ENCODE measurements at regions not wholly inside any gene's neighbourhood (a gene's known extent, or its start where the extent isn't known, plus 50 kb on each side); places are given as distances from the start of the nearest gene placed in this dataset.

DNA sequence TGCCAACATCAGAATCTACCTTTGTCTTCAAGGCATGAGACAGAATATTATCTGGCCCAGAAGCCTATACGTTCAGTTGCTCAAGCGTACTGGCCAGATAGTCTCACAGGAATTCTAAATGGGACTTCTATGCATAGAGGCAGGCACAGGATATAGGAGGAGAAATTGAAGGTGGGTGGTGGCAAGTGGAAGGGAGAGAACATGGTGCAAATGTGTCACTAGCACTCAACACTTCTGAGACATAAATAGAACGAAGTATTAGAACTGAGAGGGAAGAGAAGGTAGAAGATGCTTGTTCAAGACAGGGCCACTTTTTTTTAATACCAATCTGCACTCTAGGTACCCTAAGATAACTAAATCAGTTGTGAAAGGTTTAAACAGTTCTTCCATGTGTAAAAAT, 85.8 kb downstream of the TFPI2 start:
- no peak for FAIRE-seq

More for the DNA sequence above, 85.8 kb downstream of the TFPI2 start:
- Histone ChIP-seq H3K79me2 (ENCODE audit: insufficient read depth, low read length) (no peaks in the 10 kb centered on the region), H2AFZ (ENCODE audit: low read length) (no peak overlapping the region), H3K9ac (ENCODE audit: insufficient read depth, low read depth, low read length) (no peak overlapping the region), H3K9me3 (ENCODE audit: low read length) (no peaks in the 10 kb centered on the region), H3K27ac (ENCODE audit: extremely low read length, insufficient read depth, low read length) (no peak overlapping the region), H3K4me1 (ENCODE audit: insufficient read depth, low read length) (no peaks in the 10 kb centered on the region), H3K36me3 (replicated peaks in 1 of 2; ENCODE audit: control insufficient read depth in 1 of 2, insufficient read depth in 2 of 2, low read length in 2 of 2) (no peaks in the 10 kb centered on the region), H3K27me3 (ENCODE audit: control insufficient read depth in 1 of 2, insufficient read depth in 2 of 2, low read length in 2 of 2) (no peaks in the 10 kb centered on the region), H3K4me2 (ENCODE audit: low read depth, low read length) (no peak overlapping the region), H4K20me1 (ENCODE audit: insufficient read depth, low read length) (no peaks in the 10 kb centered on the region), H3K4me3 (replicated peaks in 1 of 3; ENCODE audit: insufficient read depth in 1 of 3, low read depth in 2 of 3, low read length in 3 of 3) (no peak overlapping the region)
- in situ Hi-C loops (cut with HindIII; ENCODE audit: extremely low pct_ligation_motif_present, low pct_unique_long_range_greater_than_20kb) (no loop called here), intact Hi-C loops (cut with micrococcal nuclease; ENCODE audit: unreplicated experiment) (no loop called here)
- TF ChIP-seq, protein P1, sequence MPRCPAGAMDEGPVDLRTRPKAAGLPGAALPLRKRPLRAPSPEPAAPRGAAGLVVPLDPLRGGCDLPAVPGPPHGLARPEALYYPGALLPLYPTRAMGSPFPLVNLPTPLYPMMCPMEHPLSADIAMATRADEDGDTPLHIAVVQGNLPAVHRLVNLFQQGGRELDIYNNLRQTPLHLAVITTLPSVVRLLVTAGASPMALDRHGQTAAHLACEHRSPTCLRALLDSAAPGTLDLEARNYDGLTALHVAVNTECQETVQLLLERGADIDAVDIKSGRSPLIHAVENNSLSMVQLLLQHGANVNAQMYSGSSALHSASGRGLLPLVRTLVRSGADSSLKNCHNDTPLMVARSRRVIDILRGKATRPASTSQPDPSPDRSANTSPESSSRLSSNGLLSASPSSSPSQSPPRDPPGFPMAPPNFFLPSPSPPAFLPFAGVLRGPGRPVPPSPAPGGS (CRISPR knock-in tag; IDR thresholded peaks at IDR 0.05), result no peak
- TF ChIP-seq PTBP1 (IDR thresholded peaks at IDR 0.05; ENCODE audit: low read depth, low read length, poor library complexity, severe bottlenecking) (no peak), ZNF556 (CRISPR knock-in tag; IDR thresholded peaks at IDR 0.05; ENCODE audit: borderline replicate concordance) (no peak), CBX5 (CRISPR knock-in tag; IDR thresholded peaks at IDR 0.05; ENCODE audit: borderline replicate concordance) (no peak), ZNF615 (CRISPR knock-in tag; IDR thresholded peaks at IDR 0.05; ENCODE audit: borderline replicate concordance) (no peak), ZNF713 (CRISPR knock-in tag; IDR thresholded peaks at IDR 0.05) (no peak), ZNF136 (CRISPR knock-in tag; IDR thresholded peaks at IDR 0.05; ENCODE audit: low read depth) (no peak), JARID2 (CRISPR knock-in tag; IDR thresholded peaks at IDR 0.05; ENCODE audit: insufficient replicate concordance) (no peak), FOXK2 (IDR thresholded peaks at IDR 0.05) (no peak), KLF13 (CRISPR knock-in tag; IDR thresholded peaks at IDR 0.05) (no peak), ZNF180 (CRISPR knock-in tag; IDR thresholded peaks at IDR 0.05; ENCODE audit: borderline replicate concordance, low read depth) (no peak), REL (CRISPR knock-in tag; conservative IDR thresholded peaks at IDR 0.05) (no peak), THAP11 (CRISPR knock-in tag; IDR thresholded peaks at IDR 0.05) (no peak)
- TF ChIP-seq, protein P2, sequence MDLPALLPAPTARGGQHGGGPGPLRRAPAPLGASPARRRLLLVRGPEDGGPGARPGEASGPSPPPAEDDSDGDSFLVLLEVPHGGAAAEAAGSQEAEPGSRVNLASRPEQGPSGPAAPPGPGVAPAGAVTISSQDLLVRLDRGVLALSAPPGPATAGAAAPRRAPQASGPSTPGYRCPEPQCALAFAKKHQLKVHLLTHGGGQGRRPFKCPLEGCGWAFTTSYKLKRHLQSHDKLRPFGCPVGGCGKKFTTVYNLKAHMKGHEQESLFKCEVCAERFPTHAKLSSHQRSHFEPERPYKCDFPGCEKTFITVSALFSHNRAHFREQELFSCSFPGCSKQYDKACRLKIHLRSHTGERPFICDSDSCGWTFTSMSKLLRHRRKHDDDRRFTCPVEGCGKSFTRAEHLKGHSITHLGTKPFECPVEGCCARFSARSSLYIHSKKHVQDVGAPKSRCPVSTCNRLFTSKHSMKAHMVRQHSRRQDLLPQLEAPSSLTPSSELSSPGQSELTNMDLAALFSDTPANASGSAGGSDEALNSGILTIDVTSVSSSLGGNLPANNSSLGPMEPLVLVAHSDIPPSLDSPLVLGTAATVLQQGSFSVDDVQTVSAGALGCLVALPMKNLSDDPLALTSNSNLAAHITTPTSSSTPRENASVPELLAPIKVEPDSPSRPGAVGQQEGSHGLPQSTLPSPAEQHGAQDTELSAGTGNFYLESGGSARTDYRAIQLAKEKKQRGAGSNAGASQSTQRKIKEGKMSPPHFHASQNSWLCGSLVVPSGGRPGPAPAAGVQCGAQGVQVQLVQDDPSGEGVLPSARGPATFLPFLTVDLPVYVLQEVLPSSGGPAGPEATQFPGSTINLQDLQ (CRISPR knock-in tag; IDR thresholded peaks at IDR 0.05), result no peak
- TF ChIP-seq, protein P3, sequence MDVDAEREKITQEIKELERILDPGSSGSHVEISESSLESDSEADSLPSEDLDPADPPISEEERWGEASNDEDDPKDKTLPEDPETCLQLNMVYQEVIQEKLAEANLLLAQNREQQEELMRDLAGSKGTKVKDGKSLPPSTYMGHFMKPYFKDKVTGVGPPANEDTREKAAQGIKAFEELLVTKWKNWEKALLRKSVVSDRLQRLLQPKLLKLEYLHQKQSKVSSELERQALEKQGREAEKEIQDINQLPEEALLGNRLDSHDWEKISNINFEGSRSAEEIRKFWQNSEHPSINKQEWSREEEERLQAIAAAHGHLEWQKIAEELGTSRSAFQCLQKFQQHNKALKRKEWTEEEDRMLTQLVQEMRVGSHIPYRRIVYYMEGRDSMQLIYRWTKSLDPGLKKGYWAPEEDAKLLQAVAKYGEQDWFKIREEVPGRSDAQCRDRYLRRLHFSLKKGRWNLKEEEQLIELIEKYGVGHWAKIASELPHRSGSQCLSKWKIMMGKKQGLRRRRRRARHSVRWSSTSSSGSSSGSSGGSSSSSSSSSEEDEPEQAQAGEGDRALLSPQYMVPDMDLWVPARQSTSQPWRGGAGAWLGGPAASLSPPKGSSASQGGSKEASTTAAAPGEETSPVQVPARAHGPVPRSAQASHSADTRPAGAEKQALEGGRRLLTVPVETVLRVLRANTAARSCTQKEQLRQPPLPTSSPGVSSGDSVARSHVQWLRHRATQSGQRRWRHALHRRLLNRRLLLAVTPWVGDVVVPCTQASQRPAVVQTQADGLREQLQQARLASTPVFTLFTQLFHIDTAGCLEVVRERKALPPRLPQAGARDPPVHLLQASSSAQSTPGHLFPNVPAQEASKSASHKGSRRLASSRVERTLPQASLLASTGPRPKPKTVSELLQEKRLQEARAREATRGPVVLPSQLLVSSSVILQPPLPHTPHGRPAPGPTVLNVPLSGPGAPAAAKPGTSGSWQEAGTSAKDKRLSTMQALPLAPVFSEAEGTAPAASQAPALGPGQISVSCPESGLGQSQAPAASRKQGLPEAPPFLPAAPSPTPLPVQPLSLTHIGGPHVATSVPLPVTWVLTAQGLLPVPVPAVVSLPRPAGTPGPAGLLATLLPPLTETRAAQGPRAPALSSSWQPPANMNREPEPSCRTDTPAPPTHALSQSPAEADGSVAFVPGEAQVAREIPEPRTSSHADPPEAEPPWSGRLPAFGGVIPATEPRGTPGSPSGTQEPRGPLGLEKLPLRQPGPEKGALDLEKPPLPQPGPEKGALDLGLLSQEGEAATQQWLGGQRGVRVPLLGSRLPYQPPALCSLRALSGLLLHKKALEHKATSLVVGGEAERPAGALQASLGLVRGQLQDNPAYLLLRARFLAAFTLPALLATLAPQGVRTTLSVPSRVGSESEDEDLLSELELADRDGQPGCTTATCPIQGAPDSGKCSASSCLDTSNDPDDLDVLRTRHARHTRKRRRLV (CRISPR knock-in tag; IDR thresholded peaks at IDR 0.05), result no peak
- TF ChIP-seq, protein P4, sequence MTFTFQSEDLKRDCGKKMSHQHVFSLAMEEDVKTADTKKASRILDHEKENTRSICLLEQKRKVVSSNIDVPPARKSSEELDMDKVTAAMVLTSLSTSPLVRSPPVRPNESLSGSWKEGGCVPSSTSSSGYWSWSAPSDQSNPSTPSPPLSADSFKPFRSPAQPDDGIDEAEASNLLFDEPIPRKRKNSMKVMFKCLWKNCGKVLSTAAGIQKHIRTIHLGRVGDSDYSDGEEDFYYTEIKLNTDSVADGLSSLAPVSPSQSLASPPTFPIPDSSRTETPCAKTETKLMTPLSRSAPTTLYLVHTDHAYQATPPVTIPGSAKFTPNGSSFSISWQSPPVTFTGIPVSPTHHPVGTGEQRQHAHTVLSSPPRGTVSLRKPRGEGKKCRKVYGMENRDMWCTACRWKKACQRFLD (CRISPR knock-in tag; IDR thresholded peaks at IDR 0.05; ENCODE audit: borderline replicate concordance), result no peak
- DNase-seq (ENCODE audit: low spot score) (no peak), ATAC-seq (no peak)
- ChIA-PET CTCF (ENCODE audit: low intra/inter-chr PET ratio, low total read pairs) (no interaction called here), POLR2A (no interaction called here)
- 6% methylated on average over 3 of the region's 3 CpGs for WGBS (ENCODE audit: low lambda C conversion rate)
- BruUV-seq (replicated peaks), result no TSS peak

All from HepG2 (cell line).